SK-N-MC (cell line): ENCODE measurements at regions not wholly inside any gene's neighbourhood (a gene's known extent, or its start where the extent isn't known, plus 50 kb on each side); places are given as distances from the start of the nearest gene placed in this dataset.

Experiments used
- EZH2 ChIP-seq: fragments of 200-600 bp; sonication (generic); IDR thresholded peaks from one replicate; pipeline ENCODE4 v1.6.1; 2017; ENCODE audit warnings: antibody characterized with exemption
- FOXP2 ChIP-seq: optimal IDR thresholded peaks from 2 replicates; pipeline ENCODE3; 2011; ENCODE audit warnings: mild to moderate bottlenecking, moderate library complexity; ENCODE audit not compliant: insufficient read depth; ENCODE audit errors: extremely low read length, control extremely low read depth
- POLR2AphosphoS5 ChIP-seq: IDR thresholded peaks from 2 replicates; pipeline ENCODE4 v1.6.1; 2012; ENCODE audit warnings: mild to moderate bottlenecking, low read depth, low read length, borderline replicate concordance

DNA sequence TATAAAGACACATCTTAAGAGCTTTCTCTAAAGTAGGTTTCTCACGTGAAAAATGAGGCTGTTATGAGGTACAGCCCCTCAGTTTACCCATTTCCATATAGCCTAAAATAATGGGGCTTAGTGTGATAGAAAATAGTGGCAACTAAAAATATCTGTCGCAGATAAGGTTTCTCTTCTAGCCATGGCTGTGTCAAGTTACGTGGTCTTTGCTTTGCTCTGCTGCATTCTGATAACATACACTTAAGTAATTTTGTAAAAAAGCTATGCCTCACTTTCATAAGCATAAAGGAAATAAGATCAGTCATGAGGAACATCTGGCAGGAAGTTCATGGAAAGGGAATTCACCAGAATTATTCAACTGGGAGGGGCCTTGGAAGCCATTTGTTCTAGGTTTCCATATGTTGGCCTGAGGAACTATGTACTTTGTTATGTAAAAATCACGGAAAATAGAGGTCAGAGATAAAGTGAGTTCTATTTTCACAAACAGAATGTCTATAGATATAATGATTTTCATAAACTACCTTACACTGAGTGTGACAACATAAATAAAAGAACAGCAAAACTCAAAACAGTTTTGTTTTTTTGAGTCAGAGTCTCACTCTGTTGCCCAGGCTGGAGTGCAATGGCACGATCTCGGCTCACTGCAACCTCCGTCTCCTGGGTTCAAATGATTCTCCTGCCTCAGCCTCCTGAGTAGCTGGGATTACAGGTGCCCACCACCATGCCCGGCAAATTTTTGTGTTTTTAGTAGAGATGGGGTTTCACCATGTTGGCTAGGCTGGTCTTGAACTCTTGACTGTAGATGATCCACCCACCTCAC, 195.6 kb upstream of the KRR1 start:
- TF ChIP-seq POLR2AphosphoS5 (no peak), EZH2 (no peak), FOXP2 (no peak)
